DMS53 (cell line): ENCODE measurements at regions not wholly inside any gene's neighbourhood (a gene's known extent, or its start where the extent isn't known, plus 50 kb on each side); places are given as distances from the start of the nearest gene placed in this dataset.
A peak's percentile ranks its signal among the peaks of the same experiment; 100 is the strongest.
"Not testable (repeated sequence)": the region's sequence is repeated elsewhere in the genome, so short reads cannot be mapped to it uniquely, and the experiment has no call there.

Experiments
- DNase-seq: peaks from one replicate; lab custom pipeline; 2025; lab: John Stamatoyannopoulos, UW

DNA sequence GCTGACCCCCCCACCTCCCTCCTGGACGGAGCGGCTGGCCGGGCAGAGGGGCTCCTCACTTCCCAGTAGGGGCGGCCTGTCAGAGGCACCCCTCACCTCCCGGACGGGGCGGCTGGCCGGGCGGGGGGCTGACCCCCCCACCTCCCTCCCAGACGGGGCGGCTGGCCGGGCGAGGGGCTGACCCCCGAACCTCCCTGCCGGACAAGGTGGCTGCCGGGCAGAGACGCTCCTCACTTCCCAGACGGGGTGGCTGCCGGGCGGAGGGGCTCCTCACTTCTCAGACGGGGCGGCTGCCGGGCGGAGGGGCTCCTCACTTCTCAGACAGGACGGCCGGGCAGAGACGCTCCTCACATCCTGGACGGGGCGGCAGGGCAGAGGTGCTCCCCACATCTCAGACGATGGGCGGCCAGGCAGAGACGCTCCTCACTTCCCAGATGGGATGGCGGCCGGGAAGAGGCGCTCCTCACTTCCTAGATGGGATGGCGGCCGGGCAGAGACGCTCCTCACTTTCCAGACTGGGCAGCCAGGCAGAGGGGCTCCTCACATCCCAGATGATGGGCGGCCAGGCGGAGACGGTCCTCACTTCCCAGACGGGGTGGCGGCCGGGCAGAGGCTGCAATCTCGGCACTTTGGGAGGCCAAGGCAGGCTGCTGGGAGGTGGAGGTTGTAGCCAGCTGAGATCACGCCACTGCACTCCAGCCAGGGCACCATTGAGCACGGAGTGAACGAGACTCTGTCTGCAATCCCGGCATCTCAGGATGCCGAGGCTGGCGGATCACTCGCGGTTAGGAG, 66.2 kb upstream of the PAPPA2 start:
- not testable (repeated sequence) for DNase-seq

- no peak for DNase-seq
Observed at GRCh38 chr1:176391621-176392020, 71.4 kb upstream of the PAPPA2 start.

- DNase-seq: no peak
Observed at GRCh38 chr1:176384841-176385240, 78.1 kb upstream of the PAPPA2 start.

DNA sequence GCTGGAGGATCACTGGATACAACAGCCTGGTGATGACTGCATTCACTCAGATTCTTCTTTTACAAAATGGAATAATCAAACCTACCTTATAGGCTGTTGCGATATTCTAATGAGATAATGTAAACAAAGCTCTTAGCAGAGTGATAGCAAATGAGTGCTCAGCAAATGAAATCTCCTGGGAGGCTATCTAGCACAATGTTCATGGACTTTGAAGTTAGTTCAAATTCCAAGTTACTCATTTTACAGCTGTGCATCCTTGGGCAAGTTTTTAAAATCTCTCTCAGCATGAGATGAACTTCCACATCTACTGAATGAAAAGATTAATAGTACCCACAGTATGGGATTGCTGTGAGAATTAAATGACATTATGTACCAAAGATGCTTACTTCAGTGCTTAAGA, 80.8 kb upstream of the PAPPA2 start:
- no peak for DNase-seq

- peak; percentile 55 for DNase-seq
Observed at GRCh38 chr1:176379626-176380339, 83.2 kb upstream of the PAPPA2 start.

DNA sequence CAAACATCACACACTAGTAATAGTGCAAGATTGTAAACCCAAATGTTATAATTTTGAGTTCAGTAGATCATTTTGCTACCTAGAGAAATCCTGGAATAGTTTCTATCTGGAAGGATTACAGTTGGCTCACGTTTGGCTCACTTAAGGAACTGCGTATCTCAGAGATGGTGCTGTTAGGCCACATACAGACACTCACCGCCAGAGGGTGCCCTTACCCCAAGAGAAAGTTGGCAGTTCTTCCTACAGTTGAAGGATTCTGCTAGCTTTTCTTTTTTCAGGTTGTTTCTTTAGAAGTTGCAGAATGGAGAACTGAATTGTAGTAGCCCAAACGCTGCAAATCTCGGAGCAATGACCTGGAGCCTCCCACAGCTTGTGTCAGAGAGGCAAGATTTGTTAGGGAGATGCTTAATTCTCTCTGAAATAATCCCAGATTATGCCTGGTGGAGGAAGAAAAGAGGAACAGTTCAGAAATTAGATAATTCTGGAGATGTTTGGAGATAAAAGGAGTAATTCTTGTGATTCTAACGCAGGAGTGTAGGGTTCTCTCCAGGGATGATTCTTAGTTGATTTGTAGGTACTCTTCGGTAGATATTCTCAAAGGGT, 87.9 kb upstream of the PAPPA2 start:
- peak; percentile 85 for DNase-seq

DNA sequence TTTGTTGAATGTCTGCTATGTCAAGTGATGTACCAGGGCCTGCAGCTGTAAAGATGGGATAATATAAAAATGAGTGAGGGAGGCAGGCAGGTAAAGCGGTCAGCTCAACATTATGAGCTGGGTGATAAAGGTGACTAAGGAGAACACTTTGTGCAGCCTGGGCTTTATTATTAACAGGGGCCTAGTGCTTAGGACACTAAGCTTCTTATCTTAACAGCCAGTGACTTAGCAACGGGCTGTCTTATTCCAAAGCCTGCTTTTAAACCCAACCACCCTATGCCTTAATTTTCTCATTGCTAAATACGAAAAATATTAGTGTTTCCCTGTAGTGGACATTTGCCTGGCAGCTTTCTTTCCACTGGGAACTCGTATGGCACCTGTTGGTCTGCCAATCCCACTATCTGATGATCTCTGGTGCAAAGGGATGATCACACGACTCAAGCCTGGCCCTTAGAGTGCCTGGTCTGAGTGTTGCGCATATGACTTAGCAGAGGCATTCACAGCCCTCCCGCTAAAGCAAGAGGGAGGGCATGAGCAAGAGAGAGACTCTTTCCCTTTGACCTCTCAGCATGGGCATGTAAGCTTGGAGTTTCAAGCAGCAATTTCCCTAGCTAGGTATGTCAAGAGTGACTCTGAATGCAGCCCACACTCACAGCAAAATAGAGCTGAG, 98.6 kb upstream of the PAPPA2 start:
- no peak for DNase-seq

DNA sequence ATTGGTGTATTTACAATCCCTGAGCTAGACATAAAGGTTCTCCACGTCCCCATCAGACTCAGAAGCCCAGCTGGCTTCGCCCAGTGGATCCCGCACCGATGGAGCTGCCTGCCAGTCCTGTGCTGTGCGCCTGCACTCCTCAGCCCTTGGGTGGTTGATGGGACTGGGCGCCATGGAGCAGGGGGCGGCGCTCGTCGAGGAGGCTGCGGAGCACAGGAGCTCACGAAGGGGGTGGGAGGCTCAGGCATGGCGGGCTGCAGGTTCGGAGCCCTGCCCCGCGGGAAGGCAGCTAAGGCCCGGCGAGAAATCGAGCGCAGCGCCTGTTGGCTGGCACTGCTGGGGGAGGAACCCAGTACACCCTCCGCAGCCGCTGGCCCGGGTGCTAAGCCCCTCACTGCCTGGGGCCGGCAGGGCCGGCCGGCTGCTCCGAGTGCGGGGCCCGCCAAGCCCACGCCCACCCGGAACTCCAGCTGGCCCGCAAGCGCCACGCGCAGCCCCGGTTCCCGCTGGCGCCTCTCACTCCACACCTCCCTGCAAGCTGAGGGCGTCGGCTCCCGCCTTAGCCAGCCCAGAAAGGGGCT, 113.8 kb upstream of the PAPPA2 start:
- not testable (repeated sequence) for DNase-seq

DNA sequence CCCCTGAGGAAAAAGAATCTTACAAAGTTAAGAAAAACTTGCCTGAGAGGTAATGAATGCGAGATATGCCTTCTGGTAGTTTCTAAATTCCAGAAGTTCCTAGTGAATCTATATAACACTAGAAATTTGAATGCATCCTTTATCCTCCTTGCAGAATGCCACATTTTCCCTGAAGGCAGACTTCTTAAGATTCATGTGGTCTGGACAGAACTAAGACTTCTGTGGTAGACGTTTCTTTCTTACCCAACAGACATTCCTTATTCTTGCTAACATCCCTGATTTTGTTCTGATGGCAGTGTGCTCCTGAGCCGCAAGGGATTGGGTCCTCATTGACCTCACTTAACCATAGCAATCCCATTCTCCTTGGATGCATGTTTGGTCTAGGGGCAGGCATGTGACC, 121.3 kb upstream of the PAPPA2 start:
- no peak for DNase-seq

DNA sequence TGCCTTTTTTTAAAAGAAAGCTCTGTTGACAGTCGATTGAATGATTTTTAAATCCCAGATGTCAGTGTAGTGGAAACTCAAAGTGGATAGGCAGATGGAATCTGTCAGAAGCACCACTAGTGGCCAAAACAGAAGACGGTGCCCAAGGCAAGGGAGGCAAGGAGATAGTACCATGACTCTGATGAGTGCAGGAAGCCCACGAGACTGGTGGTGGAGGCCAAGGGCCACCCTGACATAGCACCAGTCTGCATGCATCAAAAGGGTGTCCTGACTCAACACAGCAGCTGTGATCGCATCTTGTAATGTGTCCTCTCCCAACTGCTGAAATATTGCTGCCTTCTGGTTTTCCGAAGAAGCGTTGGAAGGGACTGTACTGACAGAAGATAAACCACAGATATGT, 124.1 kb upstream of the PAPPA2 start:
- DNase-seq: no peak

DNA sequence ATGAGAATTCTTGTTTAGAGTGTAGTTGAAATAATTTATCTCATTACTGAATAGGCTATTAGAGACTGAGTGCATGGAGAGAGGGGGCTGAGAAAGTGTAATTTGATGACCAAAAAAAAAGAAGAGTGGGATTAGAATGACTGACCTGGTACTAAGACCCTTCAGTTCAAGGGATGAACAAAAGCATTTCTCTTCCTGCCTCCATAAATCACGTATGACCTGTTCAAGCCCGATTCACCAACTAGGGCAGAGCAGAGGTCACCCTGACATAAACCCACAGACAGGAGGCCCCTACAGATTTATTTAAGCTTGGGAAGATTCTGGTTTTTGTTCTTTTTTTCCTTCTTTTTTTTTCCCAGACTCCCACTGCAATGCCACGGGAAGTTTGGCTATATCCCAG, 123.7 kb upstream of the COP1 start:
- no peak for DNase-seq

- no peak for DNase-seq
Observed at GRCh38 chr1:176325664-176326063, 118.6 kb upstream of the COP1 start.

DNA sequence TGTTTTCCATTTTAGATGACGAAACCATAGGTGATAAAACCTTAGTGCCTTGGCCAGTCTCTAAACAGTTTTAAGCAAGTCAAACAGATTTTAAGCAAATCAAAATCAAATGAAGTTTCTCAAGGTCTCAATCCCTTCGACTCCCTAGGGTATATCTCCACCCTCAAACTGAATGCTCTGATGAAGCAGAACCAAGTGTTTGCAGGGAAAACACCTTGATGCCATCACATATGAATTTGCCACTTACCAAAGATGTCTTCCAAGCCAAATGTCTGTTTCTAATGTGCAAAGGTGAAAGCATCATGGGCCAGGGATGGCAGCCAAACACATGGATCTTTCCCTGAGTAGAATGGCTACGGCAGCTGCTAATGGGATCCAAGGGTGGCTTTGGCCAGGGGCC, 116.4 kb upstream of the COP1 start:
- no peak for DNase-seq

- no peak for DNase-seq
Observed at GRCh38 chr1:176315519-176316220, 108.6 kb upstream of the COP1 start.

GRCh38 chr1:176296602-176297001, 89.5 kb upstream of the COP1 start:
- DNase-seq: peak; percentile 8

- no peak for DNase-seq
Observed at GRCh38 chr1:176285996-176286395, 78.9 kb upstream of the COP1 start.

DNA sequence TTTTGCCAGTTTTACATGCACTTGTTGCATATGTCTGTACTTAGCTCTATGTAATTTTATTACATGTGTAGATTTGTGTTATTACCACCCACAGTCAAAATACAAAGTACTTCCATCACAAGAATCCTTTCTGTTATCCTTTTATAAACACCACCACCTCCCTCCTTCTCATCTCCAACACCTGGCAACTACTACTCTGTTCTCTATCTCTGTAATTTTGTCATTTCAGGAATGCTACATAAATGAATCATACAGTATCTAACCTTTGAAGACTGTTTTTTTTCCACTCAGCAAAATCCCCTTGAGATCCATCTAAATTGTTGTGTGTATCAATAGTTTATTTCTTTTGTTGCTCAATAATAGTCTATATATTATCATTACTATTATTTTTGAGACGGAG, 64.5 kb upstream of the COP1 start:
- DNase-seq: no peak
